ENCODE measurements at regions not wholly inside any gene's neighbourhood (a gene's known extent, or its start where the extent isn't known, plus 50 kb on each side); places are given as distances from the start of the nearest gene placed in this dataset.

GRCh38 chr21:28431022-28431421, 561.7 kb downstream of the LTN1 start:
- no peaks in the 10 kb centered on the region for H4K20me1 ChIP-seq (ENCODE audit: control insufficient read depth, insufficient read depth, low read depth, low read length)
- H3K9me2 ChIP-seq (replicated peaks; ENCODE audit: control insufficient read depth, low read length): no peaks in the 10 kb centered on the region
- H3K79me2 ChIP-seq (ENCODE audit: control insufficient read depth, low read length): no peaks in the 10 kb centered on the region
- H3K4me2 ChIP-seq (ENCODE audit: low read length): no peak overlapping the region
- H3F3A ChIP-seq (ENCODE audit: control insufficient read depth, insufficient read depth): no peaks in the 10 kb centered on the region
- H3K27me3 ChIP-seq (ENCODE audit: control insufficient read depth, low read length): no peaks in the 10 kb centered on the region
- H3K27ac ChIP-seq (ENCODE audit: low read depth, low read length): no peak overlapping the region
- TF ChIP-seq EZH2phosphoT487 (IDR thresholded peaks at IDR 0.05; ENCODE audit: borderline replicate concordance, low read length): no peak
- TF ChIP-seq, protein P1, sequence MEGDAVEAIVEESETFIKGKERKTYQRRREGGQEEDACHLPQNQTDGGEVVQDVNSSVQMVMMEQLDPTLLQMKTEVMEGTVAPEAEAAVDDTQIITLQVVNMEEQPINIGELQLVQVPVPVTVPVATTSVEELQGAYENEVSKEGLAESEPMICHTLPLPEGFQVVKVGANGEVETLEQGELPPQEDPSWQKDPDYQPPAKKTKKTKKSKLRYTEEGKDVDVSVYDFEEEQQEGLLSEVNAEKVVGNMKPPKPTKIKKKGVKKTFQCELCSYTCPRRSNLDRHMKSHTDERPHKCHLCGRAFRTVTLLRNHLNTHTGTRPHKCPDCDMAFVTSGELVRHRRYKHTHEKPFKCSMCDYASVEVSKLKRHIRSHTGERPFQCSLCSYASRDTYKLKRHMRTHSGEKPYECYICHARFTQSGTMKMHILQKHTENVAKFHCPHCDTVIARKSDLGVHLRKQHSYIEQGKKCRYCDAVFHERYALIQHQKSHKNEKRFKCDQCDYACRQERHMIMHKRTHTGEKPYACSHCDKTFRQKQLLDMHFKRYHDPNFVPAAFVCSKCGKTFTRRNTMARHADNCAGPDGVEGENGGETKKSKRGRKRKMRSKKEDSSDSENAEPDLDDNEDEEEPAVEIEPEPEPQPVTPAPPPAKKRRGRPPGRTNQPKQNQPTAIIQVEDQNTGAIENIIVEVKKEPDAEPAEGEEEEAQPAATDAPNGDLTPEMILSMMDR (IDR thresholded peaks at IDR 0.05; ENCODE audit: low read depth, low read length, poor library complexity, severe bottlenecking): no peak
- H3K36me3 ChIP-seq (ENCODE audit: control insufficient read depth, low read length): no peaks in the 10 kb centered on the region
- H3K9me3 ChIP-seq (ENCODE audit: control insufficient read depth, insufficient read depth, low read length): no peaks in the 10 kb centered on the region; the same call in 1 of the 2 replicates
- H3K4me1 ChIP-seq (ENCODE audit: control insufficient read depth, low read length): no peaks in the 10 kb centered on the region
- H3K4me3 ChIP-seq (ENCODE audit: low read length): no peak overlapping the region

GRCh38 chr21:28429161-28429560, 563.5 kb downstream of the LTN1 start:
- Histone ChIP-seq H3K4me1 (ENCODE audit: control insufficient read depth, low read length) (no peaks in the 10 kb centered on the region), H3K27ac (ENCODE audit: low read depth, low read length) (no peak overlapping the region), H3K9me3 (ENCODE audit: control insufficient read depth, insufficient read depth, low read length) (no peaks in the 10 kb centered on the region; the same call in 1 of the 2 replicates), H3K9me2 (replicated peaks; ENCODE audit: control insufficient read depth, low read length) (no peaks in the 10 kb centered on the region), H3F3A (ENCODE audit: control insufficient read depth, insufficient read depth) (no peaks in the 10 kb centered on the region), H3K27me3 (ENCODE audit: control insufficient read depth, low read length) (no peaks in the 10 kb centered on the region), H3K4me3 (ENCODE audit: low read length) (no peak overlapping the region), H3K36me3 (ENCODE audit: control insufficient read depth, low read length) (no peaks in the 10 kb centered on the region), H3K79me2 (ENCODE audit: control insufficient read depth, low read length) (no peaks in the 10 kb centered on the region), H3K4me2 (ENCODE audit: low read length) (no peak overlapping the region), H4K20me1 (ENCODE audit: control insufficient read depth, insufficient read depth, low read depth, low read length) (no peaks in the 10 kb centered on the region)
- TF ChIP-seq EZH2phosphoT487 (IDR thresholded peaks at IDR 0.05; ENCODE audit: borderline replicate concordance, low read length): no peak
- TF ChIP-seq, protein P1 (IDR thresholded peaks at IDR 0.05; ENCODE audit: low read depth, low read length, poor library complexity, severe bottlenecking): no peak

DNA sequence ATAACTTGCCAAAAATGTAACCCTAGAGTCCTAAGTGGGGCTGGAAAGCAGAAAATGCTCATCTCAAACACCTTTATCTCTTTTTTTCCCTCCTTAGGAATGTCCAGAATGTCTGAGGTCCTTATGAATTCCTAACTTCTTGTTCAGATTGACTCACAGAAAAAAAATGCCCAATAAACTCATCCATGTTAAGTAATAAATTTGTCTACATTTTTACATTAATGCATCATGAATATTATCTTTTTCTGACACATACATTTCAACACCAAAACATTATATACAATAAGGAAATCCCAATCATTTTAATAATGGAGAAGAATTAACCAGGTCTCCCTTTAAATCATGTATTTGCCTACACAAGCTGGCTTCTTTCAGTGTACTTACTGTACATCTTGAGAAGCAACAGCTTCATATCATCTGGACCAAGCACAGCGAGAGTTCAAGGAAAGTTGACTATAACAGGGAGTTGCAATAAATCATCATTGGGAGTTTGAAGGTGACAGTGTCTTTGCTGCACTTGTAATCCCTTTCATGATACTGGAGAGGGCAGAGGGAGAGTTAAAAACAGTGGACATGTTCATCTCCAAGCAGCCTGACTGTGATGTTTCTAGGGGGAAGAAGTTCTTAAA, 565.2 kb downstream of the LTN1 start:
- Histone ChIP-seq H3K9me2 (replicated peaks; ENCODE audit: control insufficient read depth, low read length) (no peaks in the 10 kb centered on the region), H3K4me3 (ENCODE audit: low read length) (no peak overlapping the region), H3K36me3 (ENCODE audit: control insufficient read depth, low read length) (no peaks in the 10 kb centered on the region), H3F3A (ENCODE audit: control insufficient read depth, insufficient read depth) (no peaks in the 10 kb centered on the region), H3K9me3 (ENCODE audit: control insufficient read depth, insufficient read depth, low read length) (no peaks in the 10 kb centered on the region; the same call in 1 of the 2 replicates), H3K27me3 (ENCODE audit: control insufficient read depth, low read length) (no peaks in the 10 kb centered on the region), H4K20me1 (ENCODE audit: control insufficient read depth, insufficient read depth, low read depth, low read length) (no peaks in the 10 kb centered on the region), H3K79me2 (ENCODE audit: control insufficient read depth, low read length) (no peaks in the 10 kb centered on the region), H3K27ac (ENCODE audit: low read depth, low read length) (no peak overlapping the region), H3K4me2 (ENCODE audit: low read length) (no peak overlapping the region), H3K4me1 (ENCODE audit: control insufficient read depth, low read length) (no peaks in the 10 kb centered on the region)
- TF ChIP-seq EZH2phosphoT487 (IDR thresholded peaks at IDR 0.05; ENCODE audit: borderline replicate concordance, low read length): no peak
- TF ChIP-seq, protein P1 (IDR thresholded peaks at IDR 0.05; ENCODE audit: low read depth, low read length, poor library complexity, severe bottlenecking): no peak
